IPS DF 4.7 (cell line): ENCODE measurements at regions not wholly inside any gene's neighbourhood (a gene's known extent, or its start where the extent isn't known, plus 50 kb on each side); places are given as distances from the start of the nearest gene placed in this dataset.

ENCODE experiments used
- DNase-seq: peaks from one replicate; pipeline ENCODE4 v3.0.0-alpha.2; 2013; ENCODE audit warnings: low spot score; ENCODE audit errors: extremely low read depth

- DNase-seq: no peak
Observed at GRCh38 chr1:232450615-232451014, 179.3 kb downstream of the SIPA1L2 start.

DNA sequence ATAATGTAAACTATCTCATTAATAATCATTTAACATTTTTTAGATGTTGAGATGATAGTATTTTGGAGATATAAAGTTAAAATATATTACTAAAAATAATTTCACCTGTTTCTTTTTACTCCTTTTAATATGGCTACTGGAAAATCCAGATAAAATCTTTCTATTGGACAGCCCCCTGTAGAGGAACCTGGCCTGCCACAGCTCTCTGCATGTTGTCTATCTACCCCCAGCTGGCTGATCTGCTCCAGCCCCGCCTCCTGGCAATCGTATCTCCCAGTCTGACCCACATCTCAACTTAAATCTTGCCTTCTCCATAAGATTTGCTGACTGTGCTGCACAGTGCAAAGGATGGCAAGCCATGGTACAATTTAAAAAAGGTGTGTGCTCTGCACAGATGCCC, 182.8 kb downstream of the SIPA1L2 start:
- no peak for DNase-seq

GRCh38 chr1:232445361-232446106, 184.4 kb downstream of the SIPA1L2 start:
- no peak for DNase-seq

DNA sequence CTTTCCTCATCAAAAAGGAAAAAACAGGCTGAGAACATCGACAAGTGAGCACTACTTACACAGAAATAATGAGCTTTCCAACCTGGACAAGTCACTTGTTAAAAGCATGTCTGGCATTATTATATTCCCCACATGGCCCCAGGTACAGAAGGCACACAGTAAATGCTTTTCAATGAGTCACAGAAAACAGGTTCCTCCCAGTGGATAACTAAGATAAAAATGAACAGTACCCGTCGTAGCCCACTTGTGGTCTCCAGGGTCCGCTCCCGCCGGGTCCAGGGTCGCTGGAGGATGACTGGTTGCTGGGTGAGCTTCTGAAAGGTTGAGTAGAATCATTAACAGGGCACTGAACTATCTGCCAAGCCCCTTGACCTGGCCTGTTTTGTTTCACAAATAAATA, 186.6 kb downstream of the SIPA1L2 start:
- no peak for DNase-seq

DNA sequence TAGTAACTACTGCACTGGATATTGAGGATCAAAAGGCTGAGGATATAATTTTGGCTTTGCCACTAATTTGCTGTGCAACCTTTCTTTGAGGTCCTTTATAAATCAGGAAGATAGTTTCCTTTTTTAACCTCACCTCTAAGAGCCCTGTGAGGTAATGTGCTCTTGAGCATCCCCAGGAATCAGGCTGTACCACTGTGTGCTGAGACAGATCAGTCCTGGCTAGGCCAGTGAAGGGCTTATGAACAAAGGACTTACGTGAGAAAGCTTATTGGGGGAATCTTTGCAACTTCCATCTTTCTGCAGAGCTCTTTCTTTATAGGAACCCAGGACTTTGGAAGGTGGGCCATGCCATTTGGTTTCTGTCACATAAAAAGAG, 188.9 kb downstream of the SIPA1L2 start:
- no peak for DNase-seq

DNA sequence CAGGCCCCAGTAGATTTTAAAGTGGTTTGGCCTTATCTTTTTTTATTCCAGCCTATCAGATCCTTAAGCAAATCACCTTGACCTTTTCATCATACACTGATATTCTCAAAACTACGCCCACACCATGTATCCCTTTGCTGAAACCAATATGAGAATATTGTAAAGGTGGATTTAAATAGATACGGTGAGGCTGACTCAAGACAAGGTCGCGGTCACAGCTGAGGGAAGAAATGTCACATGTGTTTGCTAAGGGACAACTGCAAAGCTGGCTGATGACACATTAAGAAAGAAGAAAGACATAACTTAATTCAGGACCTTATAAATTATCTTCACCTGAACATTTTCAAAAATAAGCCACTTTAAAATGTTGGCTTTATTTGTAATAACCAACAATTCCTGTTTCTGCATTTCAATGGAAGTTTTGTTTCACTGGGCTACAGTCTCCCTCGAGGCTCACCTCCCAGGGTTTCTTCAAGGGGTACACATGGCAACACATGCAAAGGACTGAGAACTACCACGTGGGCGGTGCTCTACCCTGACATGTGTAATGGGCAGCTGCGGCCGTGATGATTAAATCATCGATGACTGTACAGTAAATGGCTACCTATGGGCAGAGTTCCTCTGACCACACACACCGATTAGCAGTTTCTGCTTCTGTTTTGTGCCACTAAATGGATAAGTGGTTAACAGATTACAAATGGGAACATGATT, 189.5 kb downstream of the SIPA1L2 start:
- DNase-seq: no peak

DNA sequence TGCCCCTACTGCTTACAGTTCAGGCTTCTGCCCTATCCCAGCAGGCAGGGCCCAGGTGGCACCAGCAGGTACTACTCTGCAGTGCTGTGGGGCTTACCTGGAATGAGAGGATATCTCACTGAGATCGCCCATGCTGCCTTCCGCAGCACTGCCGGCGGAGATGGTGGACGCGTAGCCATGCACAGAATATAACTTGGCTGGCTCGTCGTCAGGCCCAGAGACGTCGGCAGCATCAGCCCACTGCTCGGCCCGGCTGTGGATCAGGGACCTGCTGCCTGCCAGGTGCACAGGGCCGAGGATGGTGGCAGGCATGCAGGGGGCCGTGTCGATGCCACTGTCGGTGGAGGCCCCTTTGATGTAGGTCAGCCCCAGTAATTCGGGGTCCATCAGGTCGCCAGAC, 190.9 kb downstream of the SIPA1L2 start:
- DNase-seq: no peak

DNA sequence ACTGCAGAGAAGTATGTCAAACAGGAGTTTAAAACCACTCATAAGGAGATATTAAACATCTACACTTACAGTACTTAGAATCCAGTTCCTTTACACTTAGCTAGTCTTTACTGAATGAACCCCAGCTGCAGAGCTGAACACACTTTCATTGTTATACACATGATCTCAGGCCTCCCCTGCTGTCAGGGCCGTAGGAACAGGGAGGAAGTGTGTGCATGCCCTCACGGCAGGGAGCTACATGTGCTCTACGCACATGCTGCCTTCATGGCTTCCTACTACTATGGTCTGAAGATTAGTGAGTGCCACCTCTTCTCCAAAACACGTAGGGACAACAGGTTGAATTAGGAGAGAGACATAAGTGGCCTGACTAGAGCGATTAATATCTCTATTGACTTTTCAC, 191.5 kb downstream of the SIPA1L2 start:
- no peak for DNase-seq

DNA sequence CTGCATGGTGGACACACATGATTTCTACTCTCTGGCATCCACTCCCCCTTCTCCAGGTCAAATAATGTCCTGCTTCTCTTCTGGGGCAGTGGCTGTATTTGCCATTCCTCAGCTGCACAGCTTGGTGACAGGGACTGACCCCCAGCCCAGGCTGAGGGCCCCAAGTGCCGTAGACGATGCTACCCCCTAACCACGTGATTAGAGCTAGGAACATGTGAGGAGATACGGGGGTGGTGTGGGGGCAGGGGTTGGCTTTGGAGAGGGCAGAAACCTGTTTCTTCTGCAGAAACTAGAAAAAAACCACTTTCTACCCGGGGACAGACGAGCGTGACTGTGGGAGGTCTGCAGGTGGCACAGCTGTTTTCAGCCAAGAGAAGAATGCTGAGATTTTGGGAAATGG, 192.4 kb downstream of the SIPA1L2 start:
- DNase-seq: no peak

DNA sequence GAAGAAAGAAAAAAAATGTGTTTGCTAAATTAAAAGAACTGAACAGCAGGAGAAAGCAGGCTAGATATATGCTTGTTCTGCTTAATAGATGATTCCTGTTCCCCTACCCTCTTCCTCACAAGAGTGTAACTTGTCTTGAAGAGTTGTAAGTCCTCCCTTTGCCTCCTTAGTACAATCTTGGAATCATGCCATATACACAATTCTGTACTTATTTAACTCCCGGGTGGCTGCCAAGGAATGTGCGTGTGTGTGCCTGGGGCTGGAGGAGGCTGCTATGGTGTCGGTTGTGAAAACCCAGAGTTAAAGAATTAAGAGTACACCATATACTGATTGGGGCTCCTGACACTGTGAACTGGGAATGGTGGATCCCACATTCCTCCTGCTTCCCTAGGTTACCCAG, 194.2 kb downstream of the SIPA1L2 start:
- DNase-seq: no peak

GRCh38 chr1:232432313-232432712, 197.6 kb downstream of the SIPA1L2 start:
- DNase-seq: no peak

GRCh38 chr1:232431748-232432147, 198.2 kb downstream of the SIPA1L2 start:
- no peak for DNase-seq

DNA sequence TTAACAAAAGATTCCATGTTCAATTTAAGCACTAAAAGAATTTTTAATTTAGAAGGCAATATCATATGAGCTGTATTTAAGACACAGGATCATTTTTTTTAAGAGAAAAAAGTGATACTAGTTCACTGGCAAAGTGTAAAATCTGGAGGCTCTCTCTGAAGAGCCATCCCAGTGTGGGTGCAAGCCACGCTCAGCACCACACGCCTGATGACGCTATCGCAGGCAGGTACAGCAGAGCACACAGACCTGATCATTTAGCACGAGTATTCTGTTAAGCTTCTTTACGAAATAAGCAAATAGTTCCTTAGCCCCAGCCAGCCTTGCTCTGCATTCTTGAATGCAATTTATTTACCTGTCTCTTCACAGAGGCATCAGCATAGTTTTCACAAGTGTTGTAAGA, 198.6 kb downstream of the SIPA1L2 start:
- no peak for DNase-seq

DNA sequence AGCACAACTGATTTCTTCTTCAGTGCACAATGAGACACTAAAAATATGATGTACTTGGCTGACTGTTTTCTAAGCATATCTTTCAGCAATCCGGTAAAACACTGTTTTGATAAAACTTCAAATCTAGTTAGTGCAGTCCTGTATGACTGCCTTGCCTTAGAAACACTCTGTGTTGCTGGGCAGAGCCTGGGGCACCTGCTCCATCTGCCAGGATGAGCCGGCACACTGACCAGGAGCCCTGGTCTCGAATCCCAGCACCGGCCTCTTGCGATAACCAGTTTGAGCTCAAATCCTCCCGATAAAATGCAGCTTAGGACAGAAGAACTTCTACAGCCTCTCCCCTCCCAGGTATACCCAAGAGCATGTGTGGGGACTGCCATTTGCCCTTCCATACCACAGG, 199.5 kb downstream of the SIPA1L2 start:
- DNase-seq: no peak

DNA sequence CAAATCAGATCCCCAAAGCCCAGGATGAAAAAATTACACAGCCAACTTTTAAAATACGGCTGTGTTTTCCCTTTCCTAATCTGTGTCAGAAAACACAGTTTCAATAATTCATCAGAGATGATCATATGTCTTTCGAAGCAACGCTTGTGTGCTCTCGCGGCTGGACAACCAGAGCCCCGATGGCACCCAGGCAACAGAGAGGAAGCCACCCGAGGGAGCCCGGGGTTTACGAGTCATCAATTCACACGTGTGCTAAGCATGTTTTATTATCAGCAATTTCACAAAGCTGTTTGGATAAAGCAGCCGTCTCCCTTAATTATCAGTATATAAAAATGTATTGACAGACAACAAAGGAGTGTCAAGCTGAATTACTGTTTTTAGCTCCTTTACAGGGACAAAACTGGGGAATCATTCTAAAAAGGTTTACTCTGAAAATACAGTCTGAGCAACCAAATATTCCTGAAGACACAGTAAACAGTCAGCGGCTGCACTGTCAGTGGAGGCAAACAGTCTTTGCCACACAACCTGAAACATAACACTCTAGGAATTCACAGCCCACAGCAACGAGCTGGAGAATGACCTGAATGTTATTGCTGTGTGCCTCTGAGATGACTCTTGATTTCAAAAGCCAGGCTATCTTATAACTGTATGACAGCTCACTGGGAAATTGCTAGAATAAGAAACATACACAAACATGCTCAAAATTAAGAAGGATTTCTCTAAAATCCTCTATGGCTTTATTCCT, 201.0 kb downstream of the SIPA1L2 start:
- DNase-seq: no peak

DNA sequence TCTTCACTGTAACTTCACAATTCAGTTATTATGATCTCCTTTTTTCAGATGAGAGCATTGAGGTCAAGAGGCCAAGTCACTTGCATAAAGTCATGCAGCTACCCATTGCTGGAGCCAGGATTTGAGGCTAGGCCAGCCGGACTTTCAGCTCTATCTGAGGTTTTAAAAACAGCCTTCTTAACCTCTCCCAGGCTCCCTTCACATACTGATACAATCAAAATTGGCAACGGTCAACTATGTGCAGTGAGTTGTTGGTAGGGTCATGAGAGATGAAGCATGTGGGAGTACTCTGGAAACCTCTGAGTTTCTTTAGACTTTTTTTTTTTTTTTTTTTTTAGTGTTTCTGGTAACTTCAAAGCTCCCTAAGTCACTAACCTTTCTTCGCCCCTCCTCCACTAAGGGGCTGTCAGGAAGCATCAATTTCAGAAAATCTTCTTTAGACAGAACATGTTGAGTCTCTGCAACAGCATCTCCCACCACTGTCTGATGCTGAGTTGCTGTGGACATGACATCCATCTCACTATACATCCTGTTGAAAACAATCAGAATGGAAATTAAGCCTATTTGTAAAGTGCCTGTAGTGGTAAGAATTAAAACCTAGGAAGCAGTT, 201.8 kb downstream of the SIPA1L2 start:
- DNase-seq: no peak

DNA sequence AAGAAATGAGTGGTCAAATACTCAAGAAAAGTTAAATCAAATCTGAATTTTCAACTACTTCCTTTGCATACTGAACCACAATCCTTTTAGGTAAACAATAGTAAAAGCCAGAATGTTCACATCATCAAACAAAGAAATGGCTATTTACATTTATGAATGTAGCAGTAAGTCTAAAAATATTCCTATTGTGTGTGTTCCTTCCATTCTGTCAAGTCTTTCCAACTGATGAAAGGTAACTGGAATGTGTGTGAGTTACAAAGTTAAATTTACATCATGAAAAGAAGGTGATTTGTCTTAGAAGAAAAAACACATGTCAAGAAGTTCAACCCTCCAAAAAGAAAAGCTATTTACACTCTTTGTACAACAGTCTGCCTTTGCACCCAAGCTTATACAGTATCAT, 203.1 kb downstream of the SIPA1L2 start:
- DNase-seq: no peak

DNA sequence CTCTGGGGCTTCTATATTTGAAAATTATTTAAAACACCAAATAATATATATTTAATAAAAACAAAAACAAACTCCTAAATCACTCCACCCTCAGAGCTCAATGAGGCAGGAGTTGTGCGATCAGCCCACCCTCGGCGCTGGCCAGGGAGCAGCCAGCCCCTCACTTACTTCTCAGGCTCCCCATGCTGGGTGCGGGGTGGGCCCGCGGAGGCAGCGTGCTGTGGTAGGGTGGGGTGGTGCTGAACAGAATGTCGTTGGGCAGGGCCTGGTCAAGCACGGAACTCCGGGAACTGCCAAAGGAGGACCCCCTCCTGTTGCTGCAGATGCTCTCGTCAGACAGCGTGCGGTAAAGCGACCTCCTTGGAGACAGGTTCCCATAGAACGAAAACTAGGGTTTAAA, 204.5 kb downstream of the SIPA1L2 start:
- DNase-seq: no peak

DNA sequence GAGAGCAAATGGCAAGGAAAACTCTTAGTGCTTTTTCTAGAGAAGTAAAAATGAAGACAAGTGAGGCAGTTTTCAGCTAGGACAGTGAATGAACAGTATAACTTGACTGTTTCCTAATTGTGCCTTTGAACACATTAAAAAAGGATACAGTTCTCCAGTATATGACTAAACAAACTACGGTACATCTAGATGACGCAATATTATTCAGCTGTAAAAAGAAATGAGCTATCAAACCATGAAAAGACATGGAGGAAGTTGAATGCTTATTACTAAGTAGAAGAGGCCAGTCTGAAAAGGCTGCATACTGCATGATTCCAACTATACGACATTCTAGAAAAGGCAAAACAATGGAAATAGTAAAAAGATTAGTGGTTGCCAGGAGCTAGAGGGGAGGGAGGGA, 206.3 kb downstream of the SIPA1L2 start:
- DNase-seq: no peak

GRCh38 chr1:232422898-232423297, 207.0 kb downstream of the SIPA1L2 start:
- no peak for DNase-seq

GRCh38 chr1:232422098-232422497, 207.8 kb downstream of the SIPA1L2 start:
- no peak for DNase-seq

DNA sequence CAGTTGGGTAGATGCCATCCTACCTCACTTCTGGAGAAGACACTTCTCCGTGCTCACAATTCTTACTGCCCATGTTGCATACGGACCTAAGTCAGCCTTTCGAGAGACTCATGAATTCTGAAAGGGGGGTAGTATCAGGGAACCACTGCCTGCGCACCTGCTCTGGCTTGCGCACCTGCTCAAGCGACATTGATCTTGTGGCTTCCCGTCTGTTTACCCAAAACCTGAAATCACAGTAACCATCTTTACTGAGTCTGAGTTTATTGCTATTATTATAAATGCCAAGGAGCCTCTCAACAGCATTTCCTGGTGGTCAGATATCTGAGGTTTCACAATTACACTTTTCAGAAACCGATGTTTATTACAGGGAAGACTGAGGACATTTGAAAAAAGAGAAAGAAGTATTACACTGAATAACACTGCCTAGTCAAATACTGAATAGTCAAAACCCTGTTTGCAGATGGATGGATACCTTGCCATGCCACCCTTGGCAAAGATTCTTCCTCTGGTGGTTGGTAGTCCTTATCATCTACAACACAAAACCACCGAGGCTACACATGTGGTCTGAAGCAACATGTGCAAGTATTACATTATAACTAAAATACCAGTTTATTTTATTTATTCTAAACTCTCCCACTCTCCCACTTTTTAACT, 208.7 kb downstream of the SIPA1L2 start:
- no peak for DNase-seq
